H1 (cell line): ENCODE measurements at regions not wholly inside any gene's neighbourhood (a gene's known extent, or its start where the extent isn't known, plus 50 kb on each side); places are given as distances from the start of the nearest gene placed in this dataset.

Experiments
- CEBPB ChIP-seq: IDR thresholded peaks from 2 replicates; pipeline ENCODE4 v1.6.1; 2012; ENCODE audit warnings: low read depth, low read length
- CTCF ChIP-seq, 3 experiments: IDR thresholded peaks; 1 replicate in 2 of 3; 2 replicates in 1 of 3; pipeline versions ENCODE4 v1.5.1 to v1.6.1; 2011; ENCODE audit warnings: low read length in 3 of 3, mild to moderate bottlenecking in 3 of 3, inconsistent platforms in 2 of 3, low read depth in 1 of 3, moderate library complexity in 1 of 3; ENCODE audit not compliant: insufficient read depth in 1 of 3; ENCODE audit errors: control extremely low read depth in 1 of 3
- HDAC2 ChIP-seq, 2 experiments: fragments of 300-600 bp in 1 of 2; sonication (generic) in 1 of 2; IDR thresholded peaks; 2 replicates each; pipeline ENCODE4 v1.6.1; 2011 to 2012; ENCODE audit warnings: low read depth in 2 of 2, low read length in 2 of 2, mild to moderate bottlenecking in 2 of 2, moderate library complexity in 2 of 2, borderline replicate concordance in 1 of 2, inconsistent platforms in 1 of 2
- NRF1 ChIP-seq: IDR thresholded peaks from 2 replicates; pipeline ENCODE4 v1.6.1; 2011; ENCODE audit warnings: mild to moderate bottlenecking, low read depth, low read length, improper control_type of control experiment
- POLR2A ChIP-seq, 2 experiments: IDR thresholded peaks; 1 replicate in 1 of 2; 2 replicates in 1 of 2; pipeline ENCODE4 v1.6.1; 2011; ENCODE audit warnings: low read depth in 2 of 2, low read length in 2 of 2, mild to moderate bottlenecking in 2 of 2; ENCODE audit errors: control extremely low read depth in 1 of 2
- POLR2AphosphoS5 ChIP-seq: IDR thresholded peaks from 2 replicates; pipeline ENCODE4 v1.6.1; 2011; ENCODE audit warnings: low read depth, low read length
- RAD21 ChIP-seq, 2 experiments: IDR thresholded peaks in 1 of 2; conservative IDR thresholded peaks in 1 of 2; 2 replicates each; pipeline ENCODE4 v1.6.1; 2011; ENCODE audit warnings: low read depth in 2 of 2, low read length in 2 of 2, improper control_type of control experiment in 1 of 2, inconsistent platforms in 1 of 2, mild to moderate bottlenecking in 1 of 2, moderate library complexity in 1 of 2
- RNF2 ChIP-seq: fragments of 200-900, 300-1000 bp; sonication (generic); IDR thresholded peaks from 2 replicates; pipeline ENCODE4 v1.7.1; 2016; ENCODE audit warnings: borderline replicate concordance, low read depth, mild to moderate bottlenecking, antibody characterized with exemption, low read length; ENCODE audit not compliant: poor library complexity, severe bottlenecking; ENCODE audit errors: missing control alignments
- SP1 ChIP-seq: IDR thresholded peaks from 2 replicates; pipeline ENCODE4 v1.6.1; 2011; ENCODE audit warnings: low read depth, low read length
- TAF1 ChIP-seq: IDR thresholded peaks from 2 replicates; pipeline ENCODE4 v1.6.1; 2011; ENCODE audit warnings: mild to moderate bottlenecking, low read depth, low read length
- TCF12 ChIP-seq: IDR thresholded peaks from 2 replicates; pipeline ENCODE4 v1.6.1; 2011; ENCODE audit warnings: low read depth, mild to moderate bottlenecking, low read length
- YY1 ChIP-seq: IDR thresholded peaks from 2 replicates; pipeline ENCODE4 v1.6.1; 2011; ENCODE audit warnings: low read depth, mild to moderate bottlenecking, low read length

- TF ChIP-seq YY1, result no peak
- TF ChIP-seq CEBPB, result no peak
- TF ChIP-seq TCF12, result no peak
- TF ChIP-seq CTCF (IDR thresholded peaks at IDR 0.05; ENCODE audit: control extremely low read depth in 1 of 3, insufficient read depth in 1 of 3, low read depth in 1 of 3, low read length in 3 of 3), result no peak
- no peak for TF ChIP-seq POLR2AphosphoS5
- TF ChIP-seq POLR2A (IDR thresholded peaks at IDR 0.05; ENCODE audit: control extremely low read depth in 1 of 2, low read depth in 2 of 2, low read length in 2 of 2), result no peak
- TF ChIP-seq RNF2, result no peak
- TF ChIP-seq SP1, result no peak
- no peak for TF ChIP-seq NRF1
- TF ChIP-seq HDAC2 (IDR thresholded peaks at IDR 0.05; ENCODE audit: borderline replicate concordance in 1 of 2, low read depth in 2 of 2, low read length in 2 of 2), result no peak
- TF ChIP-seq TAF1, result no peak
- no peak for TF ChIP-seq RAD21 (IDR thresholded peaks at IDR 0.05 in 1 of 2, conservative IDR thresholded peaks at IDR 0.05 in 1 of 2; ENCODE audit: low read depth in 2 of 2, low read length in 2 of 2)
Measured at GRCh38 chr12:90622431-90622830, 332.5 kb downstream of the CCER1 start.
